NCI-H2227 (cell line): ENCODE measurements at regions not wholly inside any gene's neighbourhood (a gene's known extent, or its start where the extent isn't known, plus 50 kb on each side); places are given as distances from the start of the nearest gene placed in this dataset.
"Not testable (repeated sequence)": the region's sequence is repeated elsewhere in the genome, so short reads cannot be mapped to it uniquely, and the experiment has no call there.

Experiments
- DNase-seq: peaks from one replicate; lab custom pipeline; 2025; ENCODE audit not compliant: unreplicated experiment; lab: John Stamatoyannopoulos, UW

DNA sequence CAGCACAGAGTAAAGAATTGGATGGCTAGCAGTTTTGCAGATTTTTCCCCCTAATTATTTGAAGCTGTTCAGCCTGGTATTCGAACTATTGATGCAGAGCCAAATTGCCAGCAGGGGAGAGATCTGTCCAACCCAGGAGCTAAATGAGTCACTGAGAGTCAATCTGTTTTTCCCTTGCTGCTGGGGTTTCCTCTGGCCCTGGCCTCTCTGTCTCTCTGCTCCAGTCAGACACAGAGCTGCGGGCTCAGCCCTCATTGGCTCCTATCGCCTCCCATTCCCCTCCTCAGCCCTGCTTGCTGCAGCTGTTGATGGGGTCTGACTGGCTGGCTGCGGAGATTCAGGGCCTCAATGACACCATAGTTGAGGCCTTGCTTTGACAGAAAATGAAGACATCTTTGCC is 284.9 kb upstream of the NOTCH2NLA start:
- DNase-seq, result not testable (repeated sequence)

DNA sequence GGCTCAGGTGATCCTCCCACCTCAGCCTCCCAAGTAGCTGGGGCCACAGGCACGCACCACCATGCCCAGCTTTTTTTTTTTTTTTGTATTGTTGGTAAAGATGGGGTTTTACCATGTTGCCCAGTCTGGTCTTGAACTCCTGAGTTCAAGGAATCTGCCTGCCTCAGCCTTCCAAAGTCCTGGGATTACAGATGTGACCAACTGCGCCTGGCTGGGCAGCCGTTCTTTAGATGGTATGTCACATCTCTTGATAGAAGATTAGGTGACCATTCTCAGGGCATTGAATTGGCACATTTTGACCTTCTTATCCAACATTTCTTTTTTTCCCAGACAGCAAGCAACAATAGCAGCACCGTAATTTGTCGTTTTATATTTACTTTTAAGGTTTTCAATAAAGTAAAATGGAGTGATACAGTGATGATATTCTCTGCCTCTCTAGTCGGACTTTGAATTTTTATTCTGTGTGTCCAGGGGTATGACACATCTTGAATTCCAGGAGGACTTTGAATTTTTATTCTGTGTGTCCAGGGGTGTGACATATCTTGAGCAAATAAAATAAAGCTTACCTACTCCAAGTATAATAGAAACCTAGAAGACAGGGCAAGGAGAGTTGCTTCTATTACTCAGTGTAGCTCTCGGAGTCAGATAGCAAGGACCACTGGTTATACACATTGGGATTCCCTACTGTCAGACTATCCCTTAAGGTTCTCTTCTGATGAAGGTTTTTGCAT is 282.4 kb upstream of the NOTCH2NLA start:
- DNase-seq, result not testable (repeated sequence)

DNA sequence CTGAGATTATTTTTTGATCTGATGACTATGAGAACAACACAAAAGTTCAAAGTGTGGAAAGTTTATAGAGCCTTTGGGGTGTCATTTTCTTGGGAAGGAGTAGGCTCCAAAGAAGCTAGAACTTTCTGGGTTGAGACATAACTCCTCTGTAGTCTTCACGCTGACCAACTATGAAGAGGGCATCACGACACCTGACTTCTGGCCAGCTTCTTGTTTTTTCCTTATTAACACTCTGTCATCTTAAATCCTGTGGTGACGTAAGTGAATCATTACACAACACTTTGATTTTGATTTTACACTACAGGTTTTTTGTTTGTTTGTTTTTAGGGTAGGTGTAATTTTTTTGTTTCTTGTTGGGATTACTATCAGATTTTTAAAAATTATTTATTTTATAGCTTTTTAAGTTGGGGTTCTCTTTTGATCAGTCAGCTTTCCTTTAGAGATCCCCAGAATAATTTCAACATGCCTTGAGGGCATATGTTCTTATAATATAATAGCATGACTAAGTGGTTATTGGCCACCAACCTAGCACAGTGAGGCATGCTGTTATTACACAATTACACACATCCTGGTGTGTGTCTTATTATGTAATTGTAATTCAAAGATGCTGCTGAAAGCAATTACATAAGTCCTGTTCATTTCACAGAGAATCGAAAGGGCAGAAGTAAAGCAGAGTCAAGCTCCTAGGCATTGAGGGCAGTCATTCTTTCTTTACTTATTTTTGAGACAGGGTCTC is 281.6 kb upstream of the NOTCH2NLA start:
- not testable (repeated sequence) for DNase-seq

DNA sequence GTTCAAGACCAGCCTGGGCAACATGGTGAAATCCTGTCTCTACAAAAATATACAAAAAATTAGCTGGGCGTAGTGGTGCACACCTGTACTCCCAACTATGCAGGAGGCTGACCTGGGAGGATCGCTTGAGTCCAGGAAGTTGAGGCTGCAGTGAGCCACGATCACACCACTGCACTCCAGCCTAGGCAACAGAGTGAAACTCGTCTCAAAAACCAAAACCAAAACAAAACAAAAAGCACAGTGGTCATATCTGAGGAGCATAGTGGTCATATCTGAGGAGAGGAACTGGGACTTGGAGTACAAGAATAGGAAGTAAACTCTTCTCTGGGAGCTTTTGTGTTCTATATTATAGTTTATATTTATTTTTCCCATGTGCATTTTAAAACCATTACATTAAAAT is 275.3 kb upstream of the NOTCH2NLA start:
- not testable (repeated sequence) for DNase-seq

DNA sequence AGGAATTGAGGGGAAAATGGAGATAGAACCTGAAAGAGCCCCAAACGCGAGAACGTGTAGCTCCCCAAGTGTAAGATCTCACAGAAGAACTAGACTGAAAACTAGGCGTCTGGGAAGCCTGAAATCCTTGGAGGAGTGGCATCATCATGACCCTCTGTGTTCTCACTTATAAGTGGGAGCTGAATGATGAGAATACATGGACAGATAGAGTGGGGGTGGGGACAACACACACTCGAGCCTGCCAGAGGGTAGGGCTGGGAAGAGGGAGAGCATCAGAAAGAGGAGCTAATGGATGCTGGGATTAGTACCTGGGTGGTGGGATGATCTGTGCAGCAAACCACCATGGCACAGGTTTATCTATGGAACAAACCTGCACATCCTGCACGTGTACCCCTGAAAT is 258.7 kb upstream of the NOTCH2NLA start:
- not testable (repeated sequence) for DNase-seq

DNA sequence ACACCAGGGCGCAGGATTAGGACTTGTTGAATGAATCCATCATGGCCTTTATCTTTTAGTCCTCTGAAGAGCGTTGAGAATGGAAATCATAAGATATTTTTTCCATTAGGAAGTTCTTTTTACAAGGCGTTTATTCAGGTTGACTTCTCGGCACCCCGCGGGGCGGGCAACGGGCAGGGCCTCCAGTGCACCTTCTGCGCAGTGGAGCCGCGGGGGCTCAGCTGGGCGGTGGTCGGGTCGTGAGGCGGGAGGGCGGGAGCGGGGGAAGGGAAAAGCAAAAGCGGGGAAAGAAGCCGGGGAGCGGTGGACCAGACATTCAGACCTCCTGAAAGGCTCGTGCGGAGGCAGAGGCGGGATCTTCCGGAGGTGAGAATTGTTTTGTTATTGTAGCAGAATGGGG is 258.3 kb upstream of the NOTCH2NLA start:
- DNase-seq, result not testable (repeated sequence)

DNA sequence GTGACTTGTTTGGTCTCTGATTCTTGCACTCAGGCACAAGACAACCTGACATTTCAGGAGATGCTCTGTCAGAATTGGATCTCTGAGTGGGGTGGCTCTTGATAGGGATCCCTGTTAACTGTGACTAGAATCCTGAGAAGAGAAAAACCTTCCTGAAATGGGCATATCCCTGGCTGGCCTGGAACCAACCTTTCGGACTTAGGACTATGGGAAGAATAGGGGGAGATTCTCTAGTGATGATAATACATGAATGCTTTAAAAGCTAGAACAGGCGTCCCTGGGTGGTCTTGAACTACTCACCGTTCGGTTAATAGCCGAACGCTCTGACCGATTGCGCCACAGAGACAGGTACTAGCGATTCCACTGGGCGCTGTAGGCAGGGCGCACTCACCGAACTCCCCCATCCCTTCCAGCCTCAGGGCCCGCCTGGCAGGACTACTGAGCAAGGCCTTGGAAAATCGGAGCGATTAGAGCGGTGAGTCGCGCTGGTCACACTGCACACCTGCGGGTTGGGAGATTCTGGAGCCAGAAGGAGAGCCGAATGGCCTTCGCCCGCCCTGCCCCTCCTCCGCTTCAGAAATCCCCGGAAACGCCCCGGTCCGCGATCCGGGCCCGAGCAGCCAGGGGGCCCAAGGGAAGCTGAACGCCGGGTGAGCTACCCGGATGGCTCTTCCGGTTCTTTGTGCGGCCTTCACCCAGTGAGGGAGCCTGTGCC is 257.6 kb upstream of the NOTCH2NLA start:
- not testable (repeated sequence) for DNase-seq

DNA sequence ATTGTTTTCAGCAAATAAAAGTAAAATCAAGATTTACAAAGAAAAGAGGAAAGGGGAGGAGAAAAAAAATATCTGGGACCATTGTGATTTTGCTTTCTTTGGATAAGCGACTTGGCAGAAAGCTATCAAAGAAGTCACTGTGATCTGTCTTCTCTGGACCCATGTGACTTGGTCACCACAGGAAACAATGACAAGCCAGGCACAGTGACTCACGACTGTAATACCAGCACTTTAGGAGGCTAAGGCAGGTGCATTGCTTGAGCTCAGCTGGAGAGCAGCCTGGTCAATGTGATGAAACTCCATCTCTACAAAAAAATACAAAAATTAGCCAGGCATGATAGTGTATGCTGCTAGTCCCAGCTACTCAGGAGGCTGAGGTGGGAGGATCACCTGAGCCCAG is 255.4 kb upstream of the NOTCH2NLA start:
- DNase-seq, result not testable (repeated sequence)

DNA sequence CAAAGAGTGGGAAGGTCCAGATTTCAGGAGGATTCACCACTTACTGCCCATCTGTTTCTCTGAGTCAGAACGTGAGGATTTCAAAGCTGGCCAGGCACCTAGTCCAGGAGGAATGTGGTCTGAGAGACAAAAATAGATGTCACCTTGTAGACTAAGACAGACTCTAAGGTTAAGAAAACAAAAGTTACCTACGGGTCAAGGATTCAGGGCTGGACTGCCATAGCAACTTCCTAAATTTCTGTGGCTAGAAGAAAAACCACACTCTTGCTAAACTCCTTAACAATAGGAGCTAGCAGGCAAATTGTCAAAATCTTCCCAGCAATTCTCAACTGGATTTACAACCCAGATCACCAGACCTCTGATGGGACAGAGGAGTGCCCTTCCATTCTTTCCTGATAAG is 250.4 kb upstream of the NOTCH2NLA start:
- not testable (repeated sequence) for DNase-seq

DNA sequence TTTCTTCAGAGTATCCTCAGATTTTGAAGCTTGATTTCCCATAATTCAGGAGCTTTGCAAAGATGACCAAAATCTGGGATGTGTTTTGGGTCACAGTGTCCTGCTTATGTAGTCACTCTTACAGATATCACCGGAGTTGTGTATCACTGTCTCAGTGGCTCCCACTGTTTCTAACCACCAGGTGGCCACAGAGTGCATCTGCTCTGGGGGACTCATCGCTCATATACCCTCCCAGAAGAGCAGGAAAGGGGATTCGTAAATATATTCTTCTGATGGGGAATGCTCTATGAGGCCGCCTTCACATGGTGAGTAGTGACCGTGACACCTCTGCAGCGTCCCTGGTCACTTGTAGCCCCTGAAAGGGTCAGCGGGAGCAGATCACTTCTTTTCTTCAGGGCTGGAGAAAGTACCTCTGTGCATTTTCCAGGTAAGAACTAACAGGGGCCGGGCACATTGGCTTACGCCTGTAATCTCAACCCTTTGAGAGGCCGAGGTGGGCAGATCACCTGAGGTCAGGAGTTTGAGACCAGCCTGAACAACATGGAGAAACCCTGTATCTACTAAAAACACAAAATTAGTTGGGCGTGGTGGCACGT is 249.4 kb upstream of the NOTCH2NLA start:
- peak; percentile 44 for DNase-seq

DNA sequence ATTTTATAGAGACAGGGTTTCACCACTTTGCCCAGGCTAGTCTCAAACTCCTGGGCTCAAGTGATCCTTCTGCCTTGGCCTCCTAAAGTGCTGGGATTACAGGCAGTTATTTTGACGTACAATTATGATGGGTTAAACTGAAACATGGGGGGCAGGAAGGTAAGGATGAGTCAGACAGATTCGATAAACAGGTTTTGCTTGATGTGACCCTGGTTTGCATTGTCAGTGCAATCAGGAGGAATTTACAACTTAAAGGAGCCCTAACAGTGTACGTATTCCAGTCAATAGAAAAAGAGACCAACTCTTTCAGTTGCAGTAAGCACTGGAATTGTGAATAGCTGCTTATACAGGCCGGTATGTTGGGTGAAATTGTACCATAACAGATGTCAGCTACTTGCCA is 246.3 kb upstream of the NOTCH2NLA start:
- not testable (repeated sequence) for DNase-seq

DNA sequence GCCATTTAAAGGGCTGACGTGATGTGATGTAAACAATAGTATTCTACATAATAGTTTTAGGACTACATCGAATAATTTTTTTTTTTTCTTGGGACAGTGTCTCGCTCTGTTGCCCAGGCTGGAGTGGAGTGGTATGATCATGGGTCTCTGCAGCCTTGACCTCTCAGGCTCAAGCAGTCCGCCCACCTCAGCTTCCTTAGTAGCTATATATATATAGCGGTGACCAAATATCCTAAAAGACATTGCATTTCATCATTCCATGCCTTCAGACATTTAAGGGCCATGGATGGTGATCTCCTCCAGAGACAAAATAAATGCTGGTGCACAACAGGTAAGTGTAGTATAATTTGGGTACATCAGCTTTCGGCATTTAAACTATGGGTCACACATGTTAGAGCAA is 245.4 kb upstream of the NOTCH2NLA start:
- not testable (repeated sequence) for DNase-seq

DNA sequence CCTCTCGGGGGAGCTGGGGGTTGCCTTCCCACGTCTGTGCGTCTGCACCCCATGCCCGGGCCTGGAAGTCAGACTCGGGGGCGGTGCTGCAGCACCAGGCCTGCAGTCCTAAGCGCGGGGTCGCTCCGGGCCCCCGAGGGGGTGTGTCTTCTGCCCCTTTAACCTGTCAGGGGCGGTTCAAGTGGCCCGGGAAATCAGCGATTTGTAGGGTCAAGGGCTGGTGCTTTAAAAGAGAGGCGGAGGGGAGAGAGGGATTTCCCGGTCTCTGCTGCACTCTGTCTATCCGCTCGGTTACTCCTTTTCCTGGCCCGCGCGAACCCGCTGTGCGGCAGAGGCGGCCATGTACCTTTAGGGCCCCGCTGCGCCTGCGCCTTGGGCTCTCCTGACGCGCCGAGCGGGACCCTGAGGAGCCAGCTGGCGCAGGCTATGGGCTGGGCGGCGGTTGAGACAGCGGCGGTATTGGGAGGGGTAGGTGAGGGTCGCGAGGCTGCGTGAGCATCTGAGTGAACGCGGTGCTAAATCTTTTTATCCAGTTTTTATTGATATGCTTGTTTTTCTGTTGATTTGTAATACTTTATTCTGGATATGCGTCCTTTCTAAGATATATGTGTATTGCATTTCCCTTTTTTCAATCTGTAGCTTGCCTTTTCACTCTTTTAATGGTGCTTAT is 243.5 kb upstream of the NOTCH2NLA start:
- peak; percentile 83 for DNase-seq

DNA sequence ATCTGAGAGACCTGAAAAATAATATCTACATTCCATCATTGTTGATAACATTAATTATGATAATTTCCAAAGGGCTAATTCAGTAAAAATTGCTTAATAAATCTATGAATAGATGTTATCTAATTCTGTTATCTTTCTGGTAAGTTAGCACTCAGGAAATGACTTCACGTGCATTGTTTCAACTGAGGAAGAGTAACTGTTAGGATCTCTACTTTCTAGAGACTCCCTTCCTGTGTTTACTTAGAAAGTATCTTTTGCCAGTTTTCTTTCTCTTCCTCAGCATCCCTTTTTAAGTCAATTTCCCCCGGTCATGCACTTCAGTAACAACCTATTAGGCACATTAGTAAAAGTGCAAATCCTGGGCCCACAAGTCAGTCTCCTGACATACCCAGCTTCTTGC is 231.1 kb upstream of the NOTCH2NLA start:
- DNase-seq, result not testable (repeated sequence)

DNA sequence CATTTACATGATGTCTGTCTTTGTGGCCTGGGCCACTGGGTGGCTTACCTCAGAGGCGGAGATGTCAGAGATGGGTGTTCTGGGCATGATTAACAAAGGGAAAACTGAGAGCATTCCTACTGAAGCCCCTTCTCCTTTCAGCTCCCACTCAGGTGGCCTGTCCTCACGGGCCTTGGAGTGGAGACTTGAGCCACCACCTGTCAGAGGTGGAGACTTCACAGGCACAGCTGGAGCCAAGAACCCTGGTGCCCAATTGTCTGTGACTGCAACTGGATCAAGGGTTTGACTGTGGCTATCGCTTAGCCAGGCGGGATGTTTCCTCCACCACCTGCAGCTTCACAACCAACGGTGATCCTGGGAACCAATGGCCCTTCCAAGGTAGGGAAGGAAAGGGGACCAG is 230.5 kb upstream of the NOTCH2NLA start:
- not testable (repeated sequence) for DNase-seq

DNA sequence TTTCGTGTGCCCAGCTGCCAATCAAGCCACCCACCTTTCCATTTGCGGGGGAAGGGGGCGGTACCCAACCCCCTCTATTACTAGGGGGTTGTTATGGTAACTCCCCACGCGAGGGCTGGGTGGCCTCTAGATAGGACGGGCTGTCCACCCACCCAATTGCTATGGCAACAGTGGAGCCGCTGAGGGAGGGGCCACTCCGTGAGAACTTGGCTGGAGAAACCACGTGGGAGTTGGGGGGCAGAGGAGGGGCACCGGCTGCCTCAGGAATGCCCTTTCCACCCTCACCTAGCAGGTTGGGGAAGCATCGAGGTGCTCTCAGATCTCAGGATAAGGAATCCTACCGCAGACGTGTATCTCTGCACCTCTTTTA is 220.0 kb upstream of the NOTCH2NLA start:
- not testable (repeated sequence) for DNase-seq

DNA sequence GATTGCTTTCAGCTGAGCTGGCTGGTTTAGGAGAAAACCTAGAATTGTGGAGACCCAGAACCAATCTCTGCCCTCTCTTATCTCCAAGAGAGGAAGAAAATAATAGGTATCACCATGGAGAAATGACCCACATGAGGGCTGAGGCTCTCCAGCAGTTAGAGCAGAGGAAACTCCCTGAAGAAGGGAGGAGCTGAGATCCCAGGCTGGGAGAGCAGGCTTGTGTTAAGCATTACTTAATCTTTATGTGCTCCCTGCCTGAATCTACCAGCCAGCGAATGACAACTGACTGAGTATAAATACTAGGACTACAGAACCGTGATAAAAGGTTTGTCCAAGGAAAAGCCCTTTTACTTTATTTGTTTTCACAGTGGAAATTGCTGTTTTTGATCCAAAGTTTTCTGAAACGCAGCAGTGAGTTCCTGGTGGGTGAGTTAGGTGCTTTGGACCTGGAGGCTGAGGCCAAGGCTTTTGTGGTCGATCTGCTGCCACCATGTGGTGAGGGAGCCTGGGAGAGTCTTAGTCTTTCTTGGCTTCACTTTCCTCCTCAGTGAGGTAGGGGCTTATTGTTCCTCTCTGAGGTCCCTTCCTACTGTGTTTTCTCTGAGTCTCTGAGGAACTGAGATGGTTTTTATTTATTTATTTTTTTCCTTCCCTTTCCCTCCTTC is 219.5 kb upstream of the NOTCH2NLA start:
- DNase-seq, result not testable (repeated sequence)

DNA sequence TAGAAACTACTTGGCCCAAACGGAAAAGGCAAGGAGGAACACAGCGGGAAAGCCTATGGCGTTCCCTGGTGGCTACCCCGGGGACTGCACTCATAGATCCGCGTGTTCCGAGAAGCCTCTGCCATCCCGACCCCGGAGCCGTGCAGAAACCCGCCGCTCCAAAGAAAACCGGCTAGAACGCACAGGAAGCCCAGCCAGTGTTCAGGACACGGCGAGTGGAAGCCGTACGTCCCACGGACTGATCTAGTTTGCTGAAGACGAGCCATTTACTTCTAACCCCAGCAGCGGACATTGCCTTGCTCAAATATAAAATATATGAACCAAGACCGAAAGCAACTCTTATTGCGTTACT is 215.0 kb upstream of the NOTCH2NLA start:
- peak; percentile 40 for DNase-seq

DNA sequence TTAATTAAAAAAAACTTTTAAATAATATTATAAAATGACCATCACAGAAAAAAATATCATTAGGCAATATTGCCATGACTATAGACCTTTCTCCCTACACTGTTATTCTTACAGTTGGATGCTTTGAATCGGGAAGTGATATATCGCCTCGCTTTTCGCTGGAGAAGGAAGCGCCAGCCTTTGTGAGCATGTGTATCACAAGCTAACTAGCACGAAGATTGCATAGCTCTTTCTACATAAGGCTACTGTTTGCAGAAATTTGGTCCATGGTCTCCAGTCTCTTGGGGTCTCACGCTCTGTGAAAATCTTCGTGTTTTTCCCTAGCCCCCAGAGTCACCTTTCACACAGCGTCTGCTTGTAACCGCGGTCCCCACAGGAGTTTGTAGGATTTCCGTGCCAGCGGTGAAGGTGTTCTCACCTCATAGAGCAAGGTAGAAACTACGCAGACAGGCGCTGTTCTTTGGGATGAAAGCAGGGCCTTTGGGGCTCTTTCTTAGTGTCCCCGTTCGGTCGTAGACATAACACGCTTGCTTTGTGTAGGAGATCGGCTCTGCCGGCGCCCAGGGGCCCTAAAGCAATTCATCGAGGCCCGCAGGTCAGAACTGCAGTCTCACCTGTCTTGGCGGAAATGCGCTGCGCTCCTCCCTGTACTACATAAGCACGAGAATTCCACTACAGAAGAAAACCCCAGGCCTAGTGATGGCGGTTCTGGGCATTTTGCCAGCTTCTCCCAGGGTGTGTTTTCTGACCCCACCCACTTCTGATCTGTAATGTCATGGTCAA is 214.5 kb upstream of the NOTCH2NLA start:
- peak; percentile 13 for DNase-seq

DNA sequence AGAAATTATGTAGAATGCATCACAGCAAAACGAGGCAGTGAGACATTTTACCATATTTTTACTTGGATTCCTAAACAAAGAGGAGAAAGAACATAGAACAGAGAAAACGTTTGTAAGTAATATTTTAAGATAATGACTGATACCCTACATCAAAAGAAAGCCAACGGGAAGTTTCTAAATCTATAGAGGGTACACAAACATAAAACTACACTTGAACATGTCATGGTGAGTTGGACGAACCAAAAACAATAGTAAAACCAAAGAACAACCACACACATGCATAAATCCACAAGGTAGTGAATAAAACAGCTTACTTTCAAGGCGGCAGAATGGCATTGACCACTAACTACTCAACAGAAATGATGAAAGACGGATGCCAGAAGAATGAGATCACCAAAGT is 209.7 kb upstream of the NOTCH2NLA start:
- DNase-seq, result not testable (repeated sequence)
